ENCODE measurements at regions not wholly inside any gene's neighbourhood (a gene's known extent, or its start where the extent isn't known, plus 50 kb on each side); places are given as distances from the start of the nearest gene placed in this dataset.

DNA sequence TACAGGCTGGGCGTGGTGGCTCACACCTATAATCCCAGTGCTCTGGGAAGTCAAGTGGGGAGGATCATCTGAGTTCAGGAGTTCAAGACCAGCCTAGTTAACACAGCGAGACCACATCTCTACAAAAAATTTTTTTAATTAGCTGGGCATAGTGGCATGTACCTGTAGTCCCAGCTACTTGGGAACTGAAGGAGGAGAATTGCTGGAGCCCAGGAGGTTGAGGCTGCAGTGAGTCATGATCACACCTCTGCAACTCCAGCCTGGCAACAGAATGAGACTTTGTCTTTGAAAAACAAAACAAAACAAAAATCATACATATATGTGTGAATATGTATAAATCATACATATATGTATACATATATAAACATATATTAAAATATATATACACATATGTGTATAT, 54.1 kb upstream of the MARCHF10 start:
- no peak overlapping the region for H3K27ac ChIP-seq (ENCODE audit: low read length)
- Mint-ChIP-seq H3K27me3 (ENCODE audit: low read depth in 2 of 2) (peaks cover 8 to 18% of the 10 kb centered on the region in 2 donors), H3K36me3 (no peaks in the 10 kb centered on the region), H3K27ac (no peak overlapping the region), H3K9me3 (no peaks in the 10 kb centered on the region), H3K4me3 (no peak overlapping the region), H3K4me1 (no peaks in the 10 kb centered on the region)
- no peaks in the 10 kb centered on the region for H3K36me3 ChIP-seq (ENCODE audit: control insufficient read depth, insufficient read depth, low read length)
- no peak for TF ChIP-seq CTCF (IDR thresholded peaks at IDR 0.05)
- intact Hi-C loops (cut with micrococcal nuclease) = no loop called here
- WGBS (ENCODE audit: insufficient coverage) = 94% methylated on average over 2 of the region's 2 CpGs
- no peaks in the 10 kb centered on the region for H3K9me3 ChIP-seq (ENCODE audit: control insufficient read depth, insufficient read depth, low read length)
- ATAC-seq = no peak
- no peak for DNase-seq
- no peaks in the 10 kb centered on the region for H3K4me1 ChIP-seq (ENCODE audit: control insufficient read depth, insufficient read depth, low read length)
- no peaks in the 10 kb centered on the region for H3K27me3 ChIP-seq (ENCODE audit: control insufficient read depth, insufficient read depth, low read length)
- no peak overlapping the region for H3K4me3 ChIP-seq (ENCODE audit: low read length)

DNA sequence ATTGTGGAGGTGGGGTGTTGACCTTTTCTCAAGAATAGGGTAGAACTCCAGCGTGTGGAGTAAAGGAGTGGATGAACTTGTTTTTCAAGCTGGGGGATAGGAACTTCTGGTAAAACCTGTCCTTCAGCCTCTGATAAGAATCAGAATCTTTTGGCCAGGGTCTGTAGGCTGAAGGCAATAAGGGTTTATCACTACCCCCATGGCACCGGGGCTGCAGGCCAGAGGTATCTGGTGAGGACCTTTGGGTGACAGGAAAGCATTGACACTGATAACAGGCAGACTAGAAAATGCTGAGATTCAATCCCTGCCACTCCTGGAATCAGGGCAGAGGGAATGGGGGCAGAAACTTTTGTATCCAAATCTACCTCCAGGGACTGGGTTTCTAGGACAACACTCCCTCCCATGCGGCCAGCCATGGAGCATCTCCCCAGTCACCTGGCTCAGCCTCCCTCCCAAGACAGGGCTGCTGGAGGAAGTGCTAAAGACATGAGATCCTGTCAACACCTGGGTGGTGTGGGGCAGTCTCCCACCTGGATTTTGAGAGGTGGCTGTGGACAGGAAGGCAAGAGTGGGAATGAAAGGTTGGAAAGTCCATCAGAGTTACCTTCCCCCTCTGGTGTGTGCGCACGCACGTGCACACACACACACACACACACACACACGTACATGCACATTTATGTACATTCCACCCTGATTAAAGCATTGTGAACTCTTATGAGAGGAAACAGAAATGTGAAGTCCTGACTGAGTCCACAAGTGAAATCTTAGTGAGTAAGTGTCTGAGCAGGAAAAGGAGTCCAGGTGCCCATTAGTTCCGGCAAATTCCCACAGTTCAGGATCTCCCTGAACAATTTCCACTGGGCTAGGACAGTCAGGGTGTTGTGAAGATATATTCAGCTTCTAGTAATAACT, 53.1 kb upstream of the MARCHF10 start:
- Mint-ChIP-seq H3K36me3 (no peaks in the 10 kb centered on the region), H3K4me3 (no peak overlapping the region), H3K27ac (no peak overlapping the region), H3K27me3 (ENCODE audit: low read depth in 2 of 2) (peaks cover 3 to 9% of the 10 kb centered on the region in 2 donors), H3K4me1 (no peaks in the 10 kb centered on the region), H3K9me3 (no peaks in the 10 kb centered on the region)
- Histone ChIP-seq H3K36me3 (ENCODE audit: control insufficient read depth, insufficient read depth, low read length) (no peaks in the 10 kb centered on the region), H3K27ac (ENCODE audit: low read length) (no peak overlapping the region), H3K4me1 (ENCODE audit: control insufficient read depth, insufficient read depth, low read length) (no peaks in the 10 kb centered on the region), H3K9me3 (ENCODE audit: control insufficient read depth, insufficient read depth, low read length) (no peaks in the 10 kb centered on the region), H3K4me3 (ENCODE audit: low read length) (no peak overlapping the region), H3K27me3 (ENCODE audit: control insufficient read depth, insufficient read depth, low read length) (no peaks in the 10 kb centered on the region)
- TF ChIP-seq CTCF (IDR thresholded peaks at IDR 0.05) = no peak
- WGBS (ENCODE audit: insufficient coverage) = 79% methylated on average over 4 of the region's 8 CpGs
- ATAC-seq (no peak), DNase-seq (no peak)
- intact Hi-C loops (cut with micrococcal nuclease) = no loop called here

DNA sequence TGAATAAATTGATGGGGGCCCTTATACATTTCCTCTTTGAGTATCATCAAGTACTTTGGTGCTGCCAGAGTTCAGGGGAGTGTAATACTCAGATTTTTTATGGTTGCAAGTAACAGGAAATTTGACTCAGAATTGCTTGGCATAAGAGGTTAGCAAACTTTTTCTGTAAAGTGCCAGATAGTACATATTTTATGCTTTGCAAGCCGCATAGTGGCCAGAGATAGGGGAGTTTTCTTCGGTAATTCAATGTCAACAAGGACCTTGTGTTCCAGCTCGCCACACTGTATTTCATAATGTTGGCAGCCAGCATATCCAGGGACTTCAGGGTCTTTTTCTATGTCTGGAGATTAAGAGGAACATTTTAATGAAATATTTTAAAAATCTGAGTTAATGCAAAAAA, 51.0 kb upstream of the MARCHF10 start:
- DNase-seq (no peak), ATAC-seq (no peak)
- H3K4me1 Mint-ChIP-seq = no peaks in the 10 kb centered on the region
- Histone ChIP-seq H3K4me3 (ENCODE audit: low read length) (no peak overlapping the region), H3K9me3 (ENCODE audit: control insufficient read depth, insufficient read depth, low read length) (no peaks in the 10 kb centered on the region), H3K27ac (ENCODE audit: low read length) (no peak overlapping the region), H3K4me1 (ENCODE audit: control insufficient read depth, insufficient read depth, low read length) (no peaks in the 10 kb centered on the region), H3K27me3 (ENCODE audit: control insufficient read depth, insufficient read depth, low read length) (no peaks in the 10 kb centered on the region), H3K36me3 (ENCODE audit: control insufficient read depth, insufficient read depth, low read length) (no peaks in the 10 kb centered on the region)
- no peak overlapping the region for H3K4me3 Mint-ChIP-seq
- TF ChIP-seq CTCF (IDR thresholded peaks at IDR 0.05) = no peak
- WGBS (ENCODE audit: insufficient coverage) = 94% methylated on average over 3 of the region's 3 CpGs
- H3K9me3 Mint-ChIP-seq = no peaks in the 10 kb centered on the region
- H3K27me3 Mint-ChIP-seq (ENCODE audit: low read depth in 2 of 2) = peaks cover 3 to 16% of the 10 kb centered on the region in 2 donors
- H3K27ac Mint-ChIP-seq = no peak overlapping the region
- intact Hi-C loops (cut with micrococcal nuclease) = no loop called here
- no peaks in the 10 kb centered on the region for H3K36me3 Mint-ChIP-seq

Data from natural killer cell (primary cell).